H1 (cell line): ENCODE measurements at regions not wholly inside any gene's neighbourhood (a gene's known extent, or its start where the extent isn't known, plus 50 kb on each side); places are given as distances from the start of the nearest gene placed in this dataset.

ENCODE experiments used
- EGR1 ChIP-seq: IDR thresholded peaks from 2 replicates; pipeline ENCODE4 v1.6.1; 2011; ENCODE audit warnings: low read depth, low read length, borderline replicate concordance
- SIN3A ChIP-seq, 2 experiments: IDR thresholded peaks in 1 of 2; conservative IDR thresholded peaks in 1 of 2; 2 replicates each; pipeline ENCODE4 v1.6.1; 2011 to 2012; ENCODE audit warnings: low read length in 2 of 2, improper control_type of control experiment in 1 of 2, low read depth in 1 of 2, mild to moderate bottlenecking in 1 of 2
- SP2 ChIP-seq: IDR thresholded peaks from 2 replicates; pipeline ENCODE4 v1.6.1; 2012; ENCODE audit warnings: mild to moderate bottlenecking, low read length, inconsistent platforms
- TAF1 ChIP-seq: IDR thresholded peaks from 2 replicates; pipeline ENCODE4 v1.6.1; 2011; ENCODE audit warnings: mild to moderate bottlenecking, low read depth, low read length
- TCF12 ChIP-seq: IDR thresholded peaks from 2 replicates; pipeline ENCODE4 v1.6.1; 2011; ENCODE audit warnings: low read depth, mild to moderate bottlenecking, low read length

DNA sequence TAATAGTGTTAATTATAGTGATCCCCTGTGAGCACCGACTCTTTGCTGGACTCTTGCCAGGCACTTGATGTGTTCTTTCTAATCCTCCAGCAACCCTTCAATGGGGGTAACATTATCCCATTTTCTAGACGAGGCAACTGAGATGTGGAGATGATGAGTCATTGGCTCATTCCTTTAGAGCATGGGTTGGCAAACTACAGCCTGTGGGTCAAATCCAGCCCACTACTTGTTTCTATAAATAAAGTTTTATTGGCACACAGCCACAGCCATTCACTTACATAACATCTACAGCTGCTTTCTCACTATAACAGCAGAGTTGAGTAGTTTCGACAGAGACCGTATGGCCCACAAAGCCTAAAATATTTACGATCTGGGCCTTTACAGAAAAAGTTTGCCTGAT, 249.5 kb upstream of the KCNG1 start (continued):
- TF ChIP-seq EGR1 (no peak), TAF1 (no peak), TCF12 (no peak), SP2 (no peak), SIN3A (conservative IDR thresholded peaks at IDR 0.05 in 1 of 2, IDR thresholded peaks at IDR 0.05 in 1 of 2; ENCODE audit: low read depth in 1 of 2, low read length in 2 of 2) (no peak)
